ENCODE measurements at regions not wholly inside any gene's neighbourhood (a gene's known extent, or its start where the extent isn't known, plus 50 kb on each side); places are given as distances from the start of the nearest gene placed in this dataset.

- Histone ChIP-seq H3K36me3 (ENCODE audit: insufficient read depth in 1 of 2, low read depth in 1 of 2) (no peaks in the 10 kb centered on the region), H3K27me3 (ENCODE audit: insufficient read depth in 3 of 3, low read length in 2 of 3) (no peaks in the 10 kb centered on the region), H3K4me3 (no peak overlapping the region), H3K9me3 (peaks cover 7% of the 10 kb centered on the region), H3K4me1 (no peaks in the 10 kb centered on the region), H3K27ac (no peak overlapping the region)
- ATAC-seq (no peak), DNase-seq (no peak)
- no peak for TF ChIP-seq CTCF (IDR thresholded peaks at IDR 0.05)
- intact Hi-C loops (cut with DNase I) = no loop called here
- WGBS, 3 donors = 87 to 93% (median 88%) methylated on average over 1 of the region's 1 CpG
These were observed 220.3 kb upstream of the CTSO start for GRCh38 chr4:156173937-156174336.

- H3K4me1 ChIP-seq = no peaks in the 10 kb centered on the region
- no peaks in the 10 kb centered on the region for H3K36me3 ChIP-seq (ENCODE audit: insufficient read depth in 1 of 2, low read depth in 1 of 2)
- no peak for TF ChIP-seq CTCF (IDR thresholded peaks at IDR 0.05)
- H3K27me3 ChIP-seq (ENCODE audit: insufficient read depth in 3 of 3, low read length in 2 of 3) = no peaks in the 10 kb centered on the region
- H3K4me3 ChIP-seq = no peak overlapping the region
- ATAC-seq = no peak
- no peak overlapping the region for H3K27ac ChIP-seq
- DNase-seq = no peak
- peaks cover 7% of the 10 kb centered on the region for H3K9me3 ChIP-seq
- intact Hi-C loops (cut with DNase I) = no loop called here
These were observed 219.8 kb upstream of the CTSO start for GRCh38 chr4:156173486-156173885.

- 43 to 58% (median 57%) methylated on average over 2 of the region's 2 CpGs for WGBS, 3 donors
- no peak for TF ChIP-seq CTCF (IDR thresholded peaks at IDR 0.05)
- intact Hi-C loops (cut with DNase I) = no loop called here
- H3K4me1 ChIP-seq = no peaks in the 10 kb centered on the region
- no peaks in the 10 kb centered on the region for H3K27me3 ChIP-seq (ENCODE audit: insufficient read depth in 3 of 3, low read length in 2 of 3)
- DNase-seq (no peak), ATAC-seq (no peak)
- no peak overlapping the region for H3K27ac ChIP-seq
- no peaks in the 10 kb centered on the region for H3K36me3 ChIP-seq (ENCODE audit: insufficient read depth in 1 of 2, low read depth in 1 of 2)
- H3K9me3 ChIP-seq = peaks cover under 1% of the 10 kb centered on the region
- H3K4me3 ChIP-seq = no peak overlapping the region
These were observed 216.2 kb upstream of the CTSO start for GRCh38 chr4:156169861-156170260.

- peak in 2 of 4 donors; percentile 45 to 46 for ATAC-seq
- intact Hi-C loops (cut with DNase I) = no loop called here
- no peak for TF ChIP-seq CTCF (IDR thresholded peaks at IDR 0.05)
- H3K4me3 ChIP-seq = no peak overlapping the region
- H3K4me1 ChIP-seq = no peaks in the 10 kb centered on the region
- no peaks in the 10 kb centered on the region for H3K9me3 ChIP-seq
- 25 to 44% (median 30%) methylated on average over 3 of the region's 3 CpGs for WGBS, 3 donors
- no peaks in the 10 kb centered on the region for H3K27me3 ChIP-seq (ENCODE audit: insufficient read depth in 3 of 3, low read length in 2 of 3)
- H3K27ac ChIP-seq = no peak overlapping the region
- no peak for DNase-seq
- H3K36me3 ChIP-seq (ENCODE audit: insufficient read depth in 1 of 2, low read depth in 1 of 2) = no peaks in the 10 kb centered on the region
These were observed 215.3 kb upstream of the CTSO start for GRCh38 chr4:156169011-156169410.

- no peak for DNase-seq
- TF ChIP-seq CTCF (IDR thresholded peaks at IDR 0.05) = no peak
- intact Hi-C loops (cut with DNase I) = no loop called here
- ATAC-seq = no peak
- no peak overlapping the region for H3K27ac ChIP-seq
- no peaks in the 10 kb centered on the region for H3K27me3 ChIP-seq (ENCODE audit: insufficient read depth in 3 of 3, low read length in 2 of 3)
- H3K9me3 ChIP-seq = no peaks in the 10 kb centered on the region
- H3K4me1 ChIP-seq = no peaks in the 10 kb centered on the region
- no peak overlapping the region for H3K4me3 ChIP-seq
- WGBS, 3 donors = 32 to 78% (median 59%) methylated on average over 1 of the region's 1 CpG
- no peaks in the 10 kb centered on the region for H3K36me3 ChIP-seq (ENCODE audit: insufficient read depth in 1 of 2, low read depth in 1 of 2)
These were observed 214.6 kb upstream of the CTSO start for GRCh38 chr4:156168288-156168687.
